ENCODE measurements at regions not wholly inside any gene's neighbourhood (a gene's known extent, or its start where the extent isn't known, plus 50 kb on each side); places are given as distances from the start of the nearest gene placed in this dataset.

DNA sequence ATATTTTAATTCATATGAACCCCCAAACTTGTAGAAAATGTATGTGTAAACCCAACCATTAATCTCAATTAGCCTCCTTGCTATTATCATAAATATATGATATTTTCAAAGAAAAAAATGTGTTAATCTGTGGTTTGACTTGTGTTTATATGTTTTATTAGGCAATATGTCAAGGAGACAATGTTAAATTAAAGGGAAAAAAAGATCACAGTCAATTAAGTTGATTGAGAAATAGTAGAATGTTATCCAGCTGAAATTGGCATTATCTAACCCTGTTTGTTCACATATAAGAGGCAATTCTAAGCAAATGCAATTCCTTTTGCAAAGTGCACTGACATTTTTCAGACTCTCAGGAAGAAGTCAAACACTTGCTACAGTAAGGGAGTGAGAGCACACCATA is 745.3 kb downstream of the C12orf50 start:
- no peaks in the 10 kb centered on the region for H4K20me1 ChIP-seq (replicated peaks; ENCODE audit: control insufficient read depth, extremely low read depth, insufficient read depth, low read length)
- no peaks in the 10 kb centered on the region for H3K79me2 ChIP-seq (ENCODE audit: control insufficient read depth, insufficient read depth, low read length)
- TF ChIP-seq POLR2A (IDR thresholded peaks at IDR 0.05; ENCODE audit: low read depth, low read length): no peak
- TF ChIP-seq MYC (IDR thresholded peaks at IDR 0.05; ENCODE audit: low read depth, low read length): no peak
- TF ChIP-seq, protein P1, sequence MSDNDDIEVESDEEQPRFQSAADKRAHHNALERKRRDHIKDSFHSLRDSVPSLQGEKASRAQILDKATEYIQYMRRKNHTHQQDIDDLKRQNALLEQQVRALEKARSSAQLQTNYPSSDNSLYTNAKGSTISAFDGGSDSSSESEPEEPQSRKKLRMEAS (IDR thresholded peaks at IDR 0.05; ENCODE audit: insufficient read depth, insufficient read length): no peak
- no peak for TF ChIP-seq GATA2 (IDR thresholded peaks at IDR 0.05; ENCODE audit: insufficient read depth, insufficient read length, low read depth, low read length)
- no peak for TF ChIP-seq JUN (IDR thresholded peaks at IDR 0.05; ENCODE audit: borderline replicate concordance, insufficient read depth, insufficient read length, low read depth)
- TF ChIP-seq POLR2AphosphoS5 (IDR thresholded peaks at IDR 0.05; ENCODE audit: insufficient read depth, low read depth, low read length): no peak
- no peak for TF ChIP-seq EZH2 (IDR thresholded peaks at IDR 0.05; ENCODE audit: borderline replicate concordance, low read depth, low read length, severe bottlenecking)
- TF ChIP-seq, protein P2, sequence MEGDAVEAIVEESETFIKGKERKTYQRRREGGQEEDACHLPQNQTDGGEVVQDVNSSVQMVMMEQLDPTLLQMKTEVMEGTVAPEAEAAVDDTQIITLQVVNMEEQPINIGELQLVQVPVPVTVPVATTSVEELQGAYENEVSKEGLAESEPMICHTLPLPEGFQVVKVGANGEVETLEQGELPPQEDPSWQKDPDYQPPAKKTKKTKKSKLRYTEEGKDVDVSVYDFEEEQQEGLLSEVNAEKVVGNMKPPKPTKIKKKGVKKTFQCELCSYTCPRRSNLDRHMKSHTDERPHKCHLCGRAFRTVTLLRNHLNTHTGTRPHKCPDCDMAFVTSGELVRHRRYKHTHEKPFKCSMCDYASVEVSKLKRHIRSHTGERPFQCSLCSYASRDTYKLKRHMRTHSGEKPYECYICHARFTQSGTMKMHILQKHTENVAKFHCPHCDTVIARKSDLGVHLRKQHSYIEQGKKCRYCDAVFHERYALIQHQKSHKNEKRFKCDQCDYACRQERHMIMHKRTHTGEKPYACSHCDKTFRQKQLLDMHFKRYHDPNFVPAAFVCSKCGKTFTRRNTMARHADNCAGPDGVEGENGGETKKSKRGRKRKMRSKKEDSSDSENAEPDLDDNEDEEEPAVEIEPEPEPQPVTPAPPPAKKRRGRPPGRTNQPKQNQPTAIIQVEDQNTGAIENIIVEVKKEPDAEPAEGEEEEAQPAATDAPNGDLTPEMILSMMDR (IDR thresholded peaks at IDR 0.05; ENCODE audit: extremely low read depth in 1 of 2, insufficient read depth in 1 of 2, low read depth in 1 of 2, low read length in 2 of 2): no peak
- intact Hi-C loops (cut with micrococcal nuclease) (no loop called here), dilution Hi-C loops (cut with MboI; ENCODE audit: extremely low pct_ligation_motif_present, low sequenced_read_pairs) (no loop called here)
- no peaks in the 10 kb centered on the region for H3K27me3 ChIP-seq (ENCODE audit: control insufficient read depth in 2 of 2, insufficient read depth in 2 of 2, low read length in 2 of 2)
- DNase-seq (ENCODE audit: low read depth, low spot score) (no peak), FAIRE-seq (no peak)
- no peaks in the 10 kb centered on the region for H3K36me3 ChIP-seq (ENCODE audit: control insufficient read depth in 2 of 2, extremely low read depth in 1 of 2, insufficient read depth in 2 of 2, low read length in 2 of 2)
- ChIA-PET CTCF (interaction anchor here (0.8 to 1.2 kb wide), 2 partner anchors 9 to 10 kb away, joined by 3 read pairs; no protein-coding TSS in a partner anchor), POLR2A (no interaction called here)
- H3K4me1 ChIP-seq (ENCODE audit: control insufficient read depth, extremely low read depth, insufficient read depth, low read length): no peaks in the 10 kb centered on the region
- H3K9me3 ChIP-seq (replicated peaks; ENCODE audit: control insufficient read depth, insufficient read depth, low read length): no peaks in the 10 kb centered on the region
- no peak overlapping the region for H2AFZ ChIP-seq (ENCODE audit: low read depth, low read length)
- H3K9me1 ChIP-seq (replicated peaks; ENCODE audit: control insufficient read depth, extremely low read depth, insufficient read depth, low read length): no peaks in the 10 kb centered on the region
- BruUV-seq (replicated peaks): no TSS peak
- no peak overlapping the region for H3K9ac ChIP-seq (replicated peaks; ENCODE audit: extremely low read depth, insufficient read depth, low read length)
- no peak overlapping the region for H3K4me2 ChIP-seq (ENCODE audit: insufficient read depth, low read length)
- no peak overlapping the region for H3K27ac ChIP-seq (ENCODE audit: insufficient read depth, low read depth, low read length)
- no peak overlapping the region for H3K4me3 ChIP-seq (replicated peaks in 1 of 3; ENCODE audit: insufficient read depth in 1 of 3, low read depth in 1 of 3, low read length in 3 of 3)

Measured in endothelial cell of umbilical vein (primary cell).